Epithelial cell of prostate (primary cell): ENCODE measurements at regions not wholly inside any gene's neighbourhood (a gene's known extent, or its start where the extent isn't known, plus 50 kb on each side); places are given as distances from the start of the nearest gene placed in this dataset.
"Not testable (repeated sequence)": the region's sequence is repeated elsewhere in the genome, so short reads cannot be mapped to it uniquely, and the experiment has no call there.

ENCODE experiments used
- DNase-seq: peaks from one replicate; pipeline ENCODE4 v3.0.0-alpha.2; 2011; ENCODE audit warnings: low read depth, low spot score
- H3K27ac ChIP-seq: fragments of 450-650 bp; 2 replicates; pipeline ENCODE4 v1.5.1; 2017; ENCODE audit warnings: mild to moderate bottlenecking

GRCh38 chr10:14429043-14429700 lies 98.4 kb upstream of the FRMD4A start:
- DNase-seq = no peak
- H3K27ac ChIP-seq = no peak overlapping the region

DNA sequence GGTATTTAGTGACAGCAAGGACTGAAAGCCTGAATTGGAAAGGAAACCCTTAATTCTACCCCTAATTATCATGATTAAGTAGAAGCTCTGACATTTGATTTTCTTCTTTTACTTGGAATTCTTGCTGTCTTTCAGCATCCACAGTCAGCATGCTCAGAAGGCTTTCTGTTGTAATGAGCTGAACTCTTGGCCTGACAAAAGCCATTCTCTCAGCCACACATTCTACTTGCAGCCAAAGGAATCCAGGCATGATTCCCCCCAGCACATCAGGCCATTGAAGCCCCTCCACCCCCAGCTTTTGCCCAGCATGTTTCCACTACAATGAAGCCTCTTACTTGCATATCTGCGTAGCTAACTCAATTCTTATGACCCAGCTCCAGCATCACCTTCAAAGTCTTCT lies 94.3 kb upstream of the FRMD4A start:
- no peak overlapping the region for H3K27ac ChIP-seq

GRCh38 chr10:14423111-14423744 lies 92.5 kb upstream of the FRMD4A start:
- no peak for DNase-seq
- no peak overlapping the region for H3K27ac ChIP-seq

More for the DNA sequence above, 94.3 kb upstream of the FRMD4A start:
- DNase-seq = no peak

GRCh38 chr10:14422431-14422830 lies 91.7 kb upstream of the FRMD4A start:
- DNase-seq = no peak
- H3K27ac ChIP-seq = no peak overlapping the region

DNA sequence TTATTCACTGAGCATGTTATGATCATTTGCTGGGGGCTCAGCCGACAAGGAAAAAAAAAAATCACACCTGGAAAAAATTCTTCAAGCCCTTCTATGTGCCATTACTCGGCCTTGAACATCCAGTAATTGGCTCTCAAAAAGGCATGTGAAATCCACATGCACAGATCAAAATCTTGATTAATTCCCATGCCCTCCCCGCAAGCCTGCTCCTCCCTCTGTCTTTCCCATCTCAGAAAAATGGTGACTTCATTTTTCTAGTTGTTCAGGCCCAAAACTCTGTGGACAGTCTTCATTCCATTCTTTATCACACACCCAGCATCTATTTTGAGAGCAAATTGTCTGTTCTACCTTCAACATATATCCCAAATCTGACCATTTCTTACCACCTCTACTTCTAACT lies 91.2 kb upstream of the FRMD4A start:
- H3K27ac ChIP-seq = no peak overlapping the region
- DNase-seq = no peak

GRCh38 chr10:14417336-14417735 lies 86.6 kb upstream of the FRMD4A start:
- DNase-seq, H3K27ac ChIP-seq: not testable (repeated sequence)

GRCh38 chr10:14416308-14416700 lies 85.6 kb upstream of the FRMD4A start:
- peak overlapping the region; percentile 30 for H3K27ac ChIP-seq
- no peak for DNase-seq

DNA sequence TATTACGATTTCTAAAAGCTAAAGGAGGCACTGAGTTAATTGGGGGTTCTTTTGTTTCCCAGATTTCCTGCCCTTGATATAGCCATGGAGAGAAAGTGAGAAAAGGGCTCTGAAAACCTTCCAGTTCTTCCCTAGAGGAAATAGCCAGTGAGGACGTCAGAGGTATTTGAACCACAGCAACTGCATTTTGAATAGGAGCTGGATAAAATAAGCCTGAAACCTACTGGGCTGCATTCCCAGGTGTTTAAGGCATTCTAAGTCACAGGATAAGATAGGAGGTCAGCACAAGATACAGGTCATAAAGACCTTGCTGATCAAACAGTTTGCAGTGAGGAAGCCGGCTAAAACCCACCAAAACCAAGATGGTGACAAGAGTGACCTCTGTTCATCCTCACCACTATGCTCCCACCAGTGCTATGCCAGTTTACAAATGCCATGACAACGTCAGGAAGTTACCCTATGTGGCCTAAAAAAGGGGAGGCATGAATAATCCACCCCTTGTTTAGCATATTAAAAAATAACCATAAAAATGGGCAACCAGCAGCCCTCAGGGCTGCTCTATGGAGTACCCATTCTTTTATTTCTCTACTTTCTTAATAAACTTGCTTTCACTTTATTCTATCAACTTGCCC lies 85.1 kb upstream of the FRMD4A start:
- peak overlapping the region; percentile 30 for H3K27ac ChIP-seq
- no peak for DNase-seq

DNA sequence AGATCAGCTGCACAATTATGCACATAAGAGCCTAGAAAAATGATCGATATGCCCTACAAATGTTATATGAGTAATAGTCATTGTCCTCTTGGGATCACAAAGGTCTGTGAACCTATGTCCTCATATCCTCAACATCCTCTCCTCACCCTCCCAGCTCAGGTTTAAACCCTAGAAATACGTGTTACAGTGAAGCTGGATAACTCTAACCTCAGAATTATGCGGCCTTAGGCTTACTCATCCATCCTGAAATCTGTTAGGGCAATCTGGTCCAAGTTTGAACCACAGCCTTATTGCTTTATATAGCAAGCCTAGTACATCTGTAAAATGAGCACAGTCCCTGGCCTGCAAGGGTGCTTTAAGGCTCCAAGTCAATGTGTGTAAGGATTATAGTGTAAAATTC lies 84.2 kb upstream of the FRMD4A start:
- peak overlapping the region; percentile 30 for H3K27ac ChIP-seq
- DNase-seq = no peak

GRCh38 chr10:14413523-14413922 lies 82.8 kb upstream of the FRMD4A start:
- no peak overlapping the region for H3K27ac ChIP-seq
- no peak for DNase-seq

- no peak for DNase-seq
- H3K27ac ChIP-seq = no peak overlapping the region
These were observed 81.9 kb upstream of the FRMD4A start for GRCh38 chr10:14412624-14413023.

DNA sequence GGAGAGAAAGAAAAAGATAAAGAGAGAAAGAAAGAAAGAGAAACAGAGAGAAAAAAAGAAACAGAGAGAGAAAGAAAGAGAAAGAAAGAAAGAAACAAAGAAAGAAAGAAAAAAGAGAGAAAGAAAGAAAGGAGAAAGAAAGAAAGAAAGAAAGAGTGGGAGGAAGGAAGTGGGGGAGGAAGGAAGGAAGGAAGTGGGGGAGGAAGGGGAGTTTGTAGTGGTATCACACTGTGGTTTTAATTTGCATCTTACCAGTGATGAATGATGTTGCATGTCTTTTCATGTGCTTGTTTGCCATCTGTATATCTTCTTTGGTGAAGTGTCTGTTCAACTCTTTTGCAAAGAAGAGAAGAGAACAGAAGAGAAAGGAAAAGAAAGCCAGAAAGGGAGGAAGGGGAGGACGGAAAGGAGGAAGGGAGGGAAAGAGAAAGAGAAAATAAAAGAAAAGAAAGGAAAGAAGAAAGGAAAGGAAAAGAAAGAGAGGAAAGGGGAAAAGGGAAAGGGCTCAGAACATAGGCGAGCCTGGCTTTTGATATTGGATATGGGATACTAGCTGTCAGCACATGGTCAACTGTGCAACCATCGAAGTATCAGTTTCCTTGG lies 79.2 kb upstream of the FRMD4A start:
- no peak overlapping the region for H3K27ac ChIP-seq
- no peak for DNase-seq

GRCh38 chr10:14409247-14409646 lies 78.5 kb upstream of the FRMD4A start:
- no peak overlapping the region for H3K27ac ChIP-seq
- no peak for DNase-seq

DNA sequence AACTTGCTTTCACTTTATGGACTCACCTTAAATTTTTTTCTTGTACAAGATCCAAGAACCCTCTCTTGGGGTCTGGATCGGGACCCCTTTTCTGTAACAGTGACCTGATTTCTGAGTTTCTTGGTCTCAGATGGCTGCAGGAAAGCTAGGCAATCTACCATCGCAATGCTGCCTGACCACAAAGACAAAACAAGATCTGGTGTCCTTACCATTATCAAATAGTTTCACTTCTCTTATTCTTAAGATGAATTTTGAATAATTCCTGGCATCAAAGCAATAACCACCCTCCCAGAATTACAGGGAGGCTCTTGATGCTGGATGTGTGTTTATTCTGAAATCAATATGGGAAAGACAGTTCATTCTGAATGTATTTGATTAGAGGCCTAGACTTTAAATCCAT lies 77.4 kb upstream of the FRMD4A start:
- H3K27ac ChIP-seq = no peak overlapping the region
- no peak for DNase-seq

DNA sequence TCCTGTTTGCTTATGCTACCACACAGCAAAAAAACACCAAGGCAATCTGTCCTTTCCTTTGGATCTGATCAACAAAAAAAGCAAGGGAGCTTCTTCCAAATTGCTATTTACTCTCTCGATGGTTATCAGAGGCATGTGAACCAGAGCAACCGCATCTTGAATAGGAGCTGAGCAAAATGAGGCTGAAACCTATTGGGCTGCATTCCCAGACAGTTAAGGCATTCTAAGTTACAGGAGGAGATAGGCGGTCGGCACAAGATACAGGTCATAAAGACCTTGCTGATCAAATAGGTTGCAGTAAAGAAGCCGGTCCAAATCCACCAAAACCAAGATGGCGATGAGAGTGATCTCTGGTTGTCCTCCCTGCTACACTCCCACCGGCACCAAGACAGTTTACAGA lies 76.8 kb upstream of the FRMD4A start:
- no peak overlapping the region for H3K27ac ChIP-seq
- DNase-seq = no peak

DNA sequence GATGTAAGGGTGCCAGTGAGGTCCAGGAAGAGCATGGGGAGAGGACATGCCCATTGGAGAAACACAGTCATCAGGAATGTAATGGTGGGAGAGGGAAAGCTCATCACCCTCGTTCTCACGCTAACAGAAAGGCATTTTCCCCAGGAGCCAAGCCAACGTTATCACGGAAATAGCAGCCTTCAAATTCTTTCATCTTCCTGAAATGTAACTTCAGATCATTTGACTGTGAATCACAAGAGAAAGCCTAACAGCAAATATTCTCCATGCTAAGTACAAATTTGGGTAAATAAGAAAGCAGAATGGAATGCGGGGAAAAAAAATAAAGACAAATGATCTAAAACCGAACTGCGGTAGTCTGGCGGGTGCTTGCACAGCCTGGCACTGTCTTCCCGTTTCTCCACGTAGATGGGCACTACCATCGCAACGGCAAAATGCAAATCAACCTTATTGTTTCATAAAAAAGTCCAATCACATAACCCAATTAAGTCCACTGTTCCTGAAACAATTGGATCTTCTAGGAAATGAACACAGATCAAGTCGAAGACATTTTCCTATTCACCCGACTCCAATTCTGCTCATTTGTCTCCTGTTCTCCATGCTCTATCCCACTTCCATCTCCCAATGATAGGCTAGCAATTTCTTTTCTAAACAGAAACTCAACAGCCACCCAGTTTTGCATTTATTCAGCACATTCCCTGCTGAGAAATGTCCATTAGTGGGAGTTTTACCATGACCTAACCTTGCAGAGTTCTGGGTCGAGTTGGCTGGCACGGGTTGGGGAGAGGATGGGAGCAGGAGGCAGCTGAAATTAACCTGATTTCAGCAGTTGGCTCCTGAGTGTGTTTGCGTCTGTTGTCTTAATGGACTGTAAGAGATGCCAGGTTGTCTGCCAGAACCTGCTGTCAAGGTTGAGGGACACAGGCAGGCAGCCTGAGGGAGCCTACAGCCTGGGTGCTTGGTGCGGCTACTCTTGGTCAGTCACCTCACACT lies 74.6 kb upstream of the FRMD4A start:
- H3K27ac ChIP-seq = peak overlapping the region; percentile 33
- DNase-seq = no peak

- H3K27ac ChIP-seq = no peak overlapping the region
- no peak for DNase-seq
These were observed 73.3 kb upstream of the FRMD4A start for GRCh38 chr10:14403881-14404623.

DNA sequence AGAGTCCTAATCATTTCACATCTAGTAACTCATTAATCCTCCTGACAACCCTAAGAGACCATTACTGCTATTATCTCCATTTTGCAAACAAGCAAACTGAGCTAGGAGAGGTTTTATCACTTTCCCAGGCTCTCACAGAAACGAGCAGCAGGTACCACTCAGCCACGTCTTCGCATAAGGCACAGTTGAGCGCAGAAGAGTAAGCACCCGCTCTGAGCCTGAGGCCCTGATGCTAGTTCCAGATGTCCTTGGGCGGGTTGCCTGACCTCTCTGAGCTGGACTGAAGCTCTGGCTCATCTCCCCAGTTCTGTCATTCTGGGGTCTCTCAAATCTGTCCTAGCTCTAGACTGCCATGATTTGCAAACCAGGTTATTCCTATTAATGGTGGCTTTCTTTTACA lies 72.6 kb upstream of the FRMD4A start:
- no peak overlapping the region for H3K27ac ChIP-seq
- no peak for DNase-seq

DNA sequence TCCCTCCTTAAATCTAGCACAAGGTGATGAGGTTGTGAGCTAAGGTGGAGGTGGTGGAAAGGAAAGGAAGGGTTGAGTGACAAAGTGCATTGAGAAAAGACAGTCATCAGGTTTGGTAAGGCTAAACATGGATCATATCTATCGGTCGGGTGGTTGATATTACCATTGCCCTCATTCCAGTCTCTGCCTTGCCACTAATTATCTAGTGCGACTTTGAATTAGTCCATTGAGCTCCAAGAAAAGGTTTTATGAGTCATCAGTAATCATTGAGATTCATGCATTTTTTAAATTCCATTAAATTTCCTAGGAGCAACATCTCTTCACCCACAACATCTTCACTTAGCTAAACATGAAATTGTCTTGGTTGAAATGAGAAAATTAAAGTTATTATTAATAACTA lies 68.9 kb upstream of the FRMD4A start:
- no peak overlapping the region for H3K27ac ChIP-seq
- no peak for DNase-seq

DNA sequence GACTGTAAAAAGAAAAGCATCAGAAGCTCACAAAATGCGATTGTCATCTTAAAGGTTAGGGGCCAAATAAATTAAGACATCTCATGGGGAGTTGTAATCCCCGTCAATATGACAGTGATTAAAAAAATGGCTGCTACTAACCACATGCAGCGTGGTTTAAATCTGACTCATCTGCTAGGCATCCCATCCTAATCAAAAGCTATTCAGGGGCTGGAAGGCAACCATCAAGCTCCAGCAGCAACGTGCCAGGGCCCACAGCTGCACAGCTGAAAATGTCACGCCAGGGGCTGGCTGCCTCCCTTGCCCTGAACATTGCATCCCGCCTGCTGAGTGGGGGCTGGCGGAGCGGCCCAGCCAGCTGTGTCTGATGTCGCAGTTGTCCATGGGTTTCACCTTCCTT lies 66.3 kb upstream of the FRMD4A start:
- H3K27ac ChIP-seq = peak overlapping the region; percentile 12
- DNase-seq = no peak
